A549 (cell line): ENCODE measurements at regions not wholly inside any gene's neighbourhood (a gene's known extent, or its start where the extent isn't known, plus 50 kb on each side); places are given as distances from the start of the nearest gene placed in this dataset.

ENCODE experiments used
- ATAC-seq, 2 experiments: fragments of 200-7000 bp in 1 of 2; fragments of >200 bp in 1 of 2; cut with Nextera tagmentation in 1 of 2; cut with Tn5 transposase in 1 of 2; 3 replicates each; pipeline versions ENCODE4 v1.8.0 to v1.9.1; 2018 to 2020; ENCODE audit warnings: mild to moderate bottlenecking in 1 of 2, moderate library complexity in 1 of 2
- CTCF ChIA-PET: fragments of 300-600 bp; sonication (Branson Sonifier 250); formaldehyde crosslinking; extraction: SDS; loops from one replicate; lab custom pipeline; 2021; ENCODE audit warnings: antibody characterized with exemption, inconsistent platforms; lab: Yijun Ruan, JAX
- POLR2A ChIA-PET: fragments of 350-600 bp; formaldehyde crosslinking; extraction: SDS; loops from one replicate; lab custom pipeline; 2021; ENCODE audit warnings: antibody characterized with exemption, inconsistent platforms; lab: Yijun Ruan, JAX
- DNase-seq, 2 experiments: peaks; one replicate each; pipeline versions ENCODE4 v3.0.0 to v3.0.0-alpha.2; 2011 to 2016; ENCODE audit warnings: low read depth in 1 of 2, low spot score in 1 of 2
- FAIRE-seq: peaks from 2 replicates; lab custom pipeline; 2011; peaks lifted over from hg19 to GRCh38; lab: Jason Lieb, UNC
- H3K27ac ChIP-seq, 2 experiments: fragments of >200 bp; sonication (Bioruptor Twin); formaldehyde crosslinking; 3 replicates each; pipeline ENCODE4 v1.5.1; 2016 to 2017
- H3K4me1 ChIP-seq: fragments of >200 bp; sonication (Bioruptor Twin); formaldehyde crosslinking; 3 replicates; pipeline ENCODE4 v1.6.1; 2016
- H3K4me2 ChIP-seq: fragments of >200 bp; sonication (Bioruptor Twin); formaldehyde crosslinking; 3 replicates; pipeline ENCODE4 v1.6.1; 2016
- H3K4me3 ChIP-seq: fragments of >200 bp; sonication (Bioruptor Twin); formaldehyde crosslinking; 3 replicates; pipeline ENCODE4 v1.5.1; 2016
- H3K9me3 ChIP-seq: fragments of >200 bp; sonication (Bioruptor Twin); formaldehyde crosslinking; 3 replicates; pipeline ENCODE4 v1.6.1; 2016
- ATOH8 ChIP-seq: fragments of 250-450 bp; sonication (Bioruptor Pico); IDR thresholded peaks from 2 replicates; pipeline ENCODE4 v1.5.0; 2020; ENCODE audit warnings: low read depth, mild to moderate bottlenecking, moderate library complexity
- BCL3 ChIP-seq: fragments of >200 bp; sonication (Bioruptor Twin); formaldehyde crosslinking; IDR thresholded peaks from 3 replicates; pipeline ENCODE4 v1.6.1; 2016
- BHLHE40 ChIP-seq: IDR thresholded peaks from 2 replicates; pipeline ENCODE4 v1.6.1; 2012; ENCODE audit warnings: low read depth, low read length, inconsistent platforms
- CBX8 ChIP-seq: fragments of 200-600 bp; sonication (generic); IDR thresholded peaks from 2 replicates; pipeline ENCODE4 v1.6.1; 2016
- CHD2 ChIP-seq: fragments of 150-350 bp; IDR thresholded peaks from 2 replicates; pipeline ENCODE4 v1.6.1; 2014; ENCODE audit warnings: low read length; ENCODE audit not compliant: partially characterized antibody
- CHD4 ChIP-seq: fragments of 200-600 bp; sonication (generic); IDR thresholded peaks from 2 replicates; pipeline ENCODE4 v1.6.1; 2016; ENCODE audit warnings: antibody characterized with exemption, mild to moderate bottlenecking, borderline replicate concordance
- ELK1 ChIP-seq: fragments of 150-350 bp; IDR thresholded peaks from 2 replicates; pipeline ENCODE4 v1.6.1; 2014; ENCODE audit warnings: low read depth, mild to moderate bottlenecking, low read length
- EP300 ChIP-seq, 2 experiments: fragments of >200 bp; sonication (Bioruptor Twin); formaldehyde crosslinking; IDR thresholded peaks; 2 replicates in 1 of 2; 3 replicates in 1 of 2; pipeline ENCODE4 v1.6.1; 2016 to 2017
- ESRRA ChIP-seq: fragments of 150-350 bp; IDR thresholded peaks from 2 replicates; pipeline ENCODE4 v1.6.1; 2014; ENCODE audit warnings: mild to moderate bottlenecking, low read length, borderline replicate concordance
- FOSL2 ChIP-seq, 2 experiments: fragments of 450-650 bp in 1 of 2; fragments of >200 bp in 1 of 2; sonication (Bioruptor Twin) in 1 of 2; formaldehyde crosslinking; IDR thresholded peaks; 2 replicates each; pipeline versions ENCODE4 v1.5.0 to v1.6.1; 2016 to 2020; ENCODE audit warnings: mild to moderate bottlenecking in 1 of 2, moderate library complexity in 1 of 2
- HOXB5 ChIP-seq: fragments of 250-450 bp; sonication (Bioruptor Pico); IDR thresholded peaks from 2 replicates; pipeline ENCODE4 v1.5.0; 2020; ENCODE audit warnings: mild to moderate bottlenecking, moderate library complexity
- JUNB ChIP-seq: fragments of >200 bp; sonication (Bioruptor Twin); formaldehyde crosslinking; IDR thresholded peaks from 2 replicates; pipeline ENCODE4 v1.6.1; 2016
- KDM1A ChIP-seq: fragments of 200-600 bp; sonication (generic); IDR thresholded peaks from 2 replicates; pipeline ENCODE4 v1.6.1; 2016; ENCODE audit warnings: low read depth, mild to moderate bottlenecking
- KDM5A ChIP-seq: fragments of 200-600 bp; sonication (generic); IDR thresholded peaks from 2 replicates; pipeline ENCODE4 v1.6.1; 2016; ENCODE audit warnings: antibody characterized with exemption, mild to moderate bottlenecking
- MAZ ChIP-seq: fragments of 150-350 bp; IDR thresholded peaks from 2 replicates; pipeline ENCODE4 v1.6.1; 2014; ENCODE audit warnings: antibody characterized with exemption, low read depth, low read length, borderline replicate concordance
- NFE2L2 ChIP-seq: fragments of 150-350 bp; conservative IDR thresholded peaks from 2 replicates; pipeline ENCODE4 v1.6.1; 2014; ENCODE audit warnings: low read length
- PBX3 ChIP-seq: IDR thresholded peaks from 2 replicates; pipeline ENCODE4 v1.6.1; 2012
- POLR2A ChIP-seq: IDR thresholded peaks from 2 replicates; pipeline ENCODE4 v1.6.1; 2012; ENCODE audit warnings: mild to moderate bottlenecking, low read length
- POLR2AphosphoS2 ChIP-seq: conservative IDR thresholded peaks from 2 replicates; pipeline ENCODE4 v1.6.1; 2012; ENCODE audit warnings: low read length, improper control_type of control experiment, inconsistent platforms
- RAD21 ChIP-seq, 2 experiments: fragments of >200 bp in 1 of 2; sonication (Bioruptor Twin) in 1 of 2; formaldehyde crosslinking in 1 of 2; IDR thresholded peaks in 1 of 2; conservative IDR thresholded peaks in 1 of 2; 2 replicates in 1 of 2; 3 replicates in 1 of 2; pipeline ENCODE4 v1.6.1; 2012 to 2018; ENCODE audit warnings: inconsistent platforms in 1 of 2
- RNF2 ChIP-seq: fragments of 200-600 bp; sonication (generic); IDR thresholded peaks from 2 replicates; pipeline ENCODE4 v1.6.1; 2016; ENCODE audit warnings: low read depth, mild to moderate bottlenecking, antibody characterized with exemption, moderate library complexity, borderline replicate concordance
- SMC3 ChIP-seq: fragments of >200 bp; sonication (Bioruptor Twin); formaldehyde crosslinking; IDR thresholded peaks from 3 replicates; pipeline ENCODE4 v1.6.1; 2018; ENCODE audit warnings: inconsistent platforms
- SREBF2 ChIP-seq: fragments of 450-650 bp; IDR thresholded peaks from 2 replicates; pipeline ENCODE4 v1.6.1; 2014; ENCODE audit warnings: mild to moderate bottlenecking, moderate library complexity
- TFCP2L1 ChIP-seq: fragments of 250-450 bp; sonication (Bioruptor Pico); IDR thresholded peaks from 2 replicates; pipeline ENCODE4 v1.5.0; 2021; ENCODE audit warnings: mild to moderate bottlenecking
- TP53 ChIP-seq: fragments of 250-450 bp; sonication (Bioruptor Pico); IDR thresholded peaks from 2 replicates; pipeline ENCODE4 v1.5.0; 2021; ENCODE audit warnings: mild to moderate bottlenecking, moderate library complexity
- ZC3H11A ChIP-seq: fragments of 450-650 bp; IDR thresholded peaks from 2 replicates; pipeline ENCODE4 v1.6.1; 2014; ENCODE audit warnings: antibody characterized with exemption, mild to moderate bottlenecking
- ZFP36 ChIP-seq: fragments of 450-650 bp; IDR thresholded peaks from 2 replicates; pipeline ENCODE4 v1.6.1; 2014; ENCODE audit warnings: borderline replicate concordance; ENCODE audit not compliant: partially characterized antibody
- ZSCAN20 ChIP-seq: fragments of 250-450 bp; sonication (Bioruptor Pico); IDR thresholded peaks from 2 replicates; pipeline ENCODE4 v1.8.0; 2022; ENCODE audit warnings: mild to moderate bottlenecking, moderate library complexity
- WGBS: methylation state at CpG from one replicate; pipeline ENCODE4 v1.1.6; 2017; ENCODE audit errors: missing lambda C conversion rate; 5-methylcytosine and 5-hydroxymethylcytosine counted together

GRCh38 chr2:65566617-65567016 is 134.2 kb upstream of the SPRED2 start (continued):
- TF ChIP-seq KDM1A (no peak), POLR2A (no peak), EP300 (IDR thresholded peaks at IDR 0.05) (no peak), CHD4 (no peak)

GRCh38 chr2:65565681-65566080 is 133.3 kb upstream of the SPRED2 start:
- Histone ChIP-seq H3K27ac (no peak overlapping the region), H3K4me2 (no peak overlapping the region), H3K9me3 (no peaks in the 10 kb centered on the region), H3K4me1 (peaks cover 7% of the 10 kb centered on the region; the same call in 2 of the 3 replicates), H3K4me3 (no peak overlapping the region)
- TF ChIP-seq ELK1 (no peak), RNF2 (no peak), ESRRA (no peak), FOSL2 (IDR thresholded peaks at IDR 0.05) (no peak), FOSL2 (CRISPR knock-in tag; IDR thresholded peaks at IDR 0.05) (no peak), SMC3 (no peak), MAZ (no peak), ATOH8 (no peak), CHD2 (no peak), PBX3 (no peak), KDM5A (no peak), BCL3 (no peak), NFE2L2 (no peak), RAD21 (conservative IDR thresholded peaks at IDR 0.05 in 1 of 2, IDR thresholded peaks at IDR 0.05 in 1 of 2) (no peak), ZC3H11A (no peak), EP300 (IDR thresholded peaks at IDR 0.05) (no peak), TP53 (CRISPR knock-in tag) (no peak), BHLHE40 (no peak)
- 85% methylated on average over 8 of the region's 8 CpGs for WGBS
- no peak for DNase-seq
- ChIA-PET CTCF (interaction anchor here (1.1 to 1.7 kb wide), 4 partner anchors 8 to 301 kb away, joined by 4 to 6 read pairs (median 4); no protein-coding TSS in a partner anchor), POLR2A (no interaction called here)
- FAIRE-seq = no peak
- no peak; a peak in 2 of 6 replicates for ATAC-seq

GRCh38 chr2:65564299-65564698 is 131.9 kb upstream of the SPRED2 start:
- 87% methylated on average over 2 of the region's 4 CpGs for WGBS
- ATAC-seq = no peak; a peak in 1 of 6 replicates
- ChIA-PET POLR2A (no interaction called here), CTCF (interaction anchor here (0.6 to 3.5 kb wide), 7 partner anchors 9 to 611 kb away, joined by 3 to 17 read pairs (median 3); no protein-coding TSS in a partner anchor)
- Histone ChIP-seq H3K4me1 (peaks cover 7% of the 10 kb centered on the region; the same call in 2 of the 3 replicates), H3K27ac (no peak overlapping the region), H3K9me3 (no peaks in the 10 kb centered on the region), H3K4me2 (no peak overlapping the region), H3K4me3 (no peak overlapping the region)
- no peak for DNase-seq
- no peak for TF ChIP-seq JUNB
- TF ChIP-seq CHD4 = no peak
- TF ChIP-seq TFCP2L1 = no peak
- no peak for TF ChIP-seq ZFP36
- TF ChIP-seq SREBF2 = no peak
- no peak for TF ChIP-seq POLR2AphosphoS2
- TF ChIP-seq ZSCAN20 (CRISPR knock-in tag) = no peak
- TF ChIP-seq CBX8 = no peak
- TF ChIP-seq HOXB5 = no peak
- FAIRE-seq = no peak
